ENCODE measurements at regions not wholly inside any gene's neighbourhood (a gene's known extent, or its start where the extent isn't known, plus 50 kb on each side); places are given as distances from the start of the nearest gene placed in this dataset.

- in situ Hi-C loops (cut with HindIII; ENCODE audit: low pct_unique_long_range_greater_than_20kb, low sequenced_read_pairs) (no loop called here), intact Hi-C loops (cut with micrococcal nuclease; ENCODE audit: unreplicated experiment) (no loop called here)
- Histone ChIP-seq H3K9me3 (ENCODE audit: control insufficient read depth, insufficient read depth, low read depth, low read length) (no peaks in the 10 kb centered on the region), H3K27ac (ENCODE audit: low read length) (no peak overlapping the region), H3K4me1 (ENCODE audit: control insufficient read depth, insufficient read depth, low read length) (no peaks in the 10 kb centered on the region), H3K27me3 (ENCODE audit: control insufficient read depth, insufficient read depth, low read length) (no peaks in the 10 kb centered on the region; the same call in 1 of the 2 replicates), H3K36me3 (ENCODE audit: control insufficient read depth, insufficient read depth, low read length) (no peaks in the 10 kb centered on the region), H3K4me3 (ENCODE audit: low read depth in 2 of 2, low read length in 2 of 2) (no peak overlapping the region)
- CTCF ChIA-PET, result no interaction called here
- TF ChIP-seq POLR2AphosphoS5 (IDR thresholded peaks at IDR 0.05; ENCODE audit: low read depth, low read length), result no peak
- no peak for TF ChIP-seq CTCF (IDR thresholded peaks at IDR 0.05)
- TF ChIP-seq SIN3A (IDR thresholded peaks at IDR 0.05; ENCODE audit: borderline replicate concordance, insufficient read depth, low read depth, low read length), result no peak
- TF ChIP-seq TCF7L2 (IDR thresholded peaks at IDR 0.05; ENCODE audit: low read depth, low read length), result no peak
- TF ChIP-seq REST (IDR thresholded peaks at IDR 0.05; ENCODE audit: insufficient read depth in 1 of 2, low read depth in 2 of 2, low read length in 1 of 2), result no peak
- POLR2A ChIA-PET, result no interaction called here
- no TSS peak for BruUV-seq (replicated peaks)
- DNase-seq (ENCODE audit: low read depth, low spot score) (no peak), ATAC-seq (no peak)
These were observed 71.6 kb upstream of the GALNT10 start for GRCh38 chr5:154118893-154119336.

GRCh38 chr5:154129013-154129412, 61.5 kb upstream of the GALNT10 start:
- H3K9me3 ChIP-seq (ENCODE audit: control insufficient read depth, insufficient read depth, low read depth, low read length), result no peaks in the 10 kb centered on the region
- POLR2A ChIA-PET, result no interaction called here
- H3K4me1 ChIP-seq (ENCODE audit: control insufficient read depth, insufficient read depth, low read length), result no peaks in the 10 kb centered on the region
- in situ Hi-C loops (cut with HindIII; ENCODE audit: low pct_unique_long_range_greater_than_20kb, low sequenced_read_pairs) (no loop called here), intact Hi-C loops (cut with micrococcal nuclease; ENCODE audit: unreplicated experiment) (no loop called here)
- DNase-seq (ENCODE audit: low read depth, low spot score), result no peak
- CTCF ChIA-PET, result no interaction called here
- ATAC-seq, result no peak
- peaks cover 17% of the 10 kb centered on the region for H3K27me3 ChIP-seq (ENCODE audit: control insufficient read depth, insufficient read depth, low read length)
- no peak overlapping the region for H3K27ac ChIP-seq (ENCODE audit: low read length)
- no peak overlapping the region for H3K4me3 ChIP-seq (ENCODE audit: low read depth in 2 of 2, low read length in 2 of 2)
- H3K36me3 ChIP-seq (ENCODE audit: control insufficient read depth, insufficient read depth, low read length), result no peaks in the 10 kb centered on the region
- no TSS peak for BruUV-seq (replicated peaks)
- TF ChIP-seq SIN3A (IDR thresholded peaks at IDR 0.05; ENCODE audit: borderline replicate concordance, insufficient read depth, low read depth, low read length), result no peak
- no peak for TF ChIP-seq POLR2AphosphoS5 (IDR thresholded peaks at IDR 0.05; ENCODE audit: low read depth, low read length)
- TF ChIP-seq TCF7L2 (IDR thresholded peaks at IDR 0.05; ENCODE audit: low read depth, low read length), result no peak
- TF ChIP-seq REST (IDR thresholded peaks at IDR 0.05; ENCODE audit: insufficient read depth in 1 of 2, low read depth in 2 of 2, low read length in 1 of 2), result no peak
- no peak for TF ChIP-seq CTCF (IDR thresholded peaks at IDR 0.05)
